ENCODE measurements at regions not wholly inside any gene's neighbourhood (a gene's known extent, or its start where the extent isn't known, plus 50 kb on each side); places are given as distances from the start of the nearest gene placed in this dataset.
"Not testable (repeated sequence)": the region's sequence is repeated elsewhere in the genome, so short reads cannot be mapped to it uniquely, and the experiment has no call there.

DNA sequence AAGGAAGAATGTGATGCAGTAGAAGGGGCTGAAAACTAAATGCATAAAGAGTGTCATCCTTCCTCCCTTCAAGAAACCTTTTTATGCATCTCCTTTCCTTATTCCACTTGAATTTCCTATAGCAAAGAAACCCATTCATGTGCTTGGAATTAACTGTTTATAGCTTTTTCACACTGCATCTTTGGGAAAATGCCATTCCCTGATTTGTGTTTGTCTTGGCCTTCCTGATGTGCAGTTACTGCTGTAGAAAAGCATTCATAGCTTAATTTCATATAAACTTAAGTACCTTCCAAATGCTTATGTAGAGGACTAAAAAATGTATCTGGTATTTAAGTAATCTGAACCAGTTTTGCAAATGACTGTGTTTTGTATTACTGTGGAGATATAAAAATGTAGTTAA, 61.8 kb downstream of the SDR9C7 start:
- intact Hi-C loops (cut with DNase I): no loop called here
- H3K9me3 ChIP-seq (ENCODE audit: control insufficient read depth, low read length): peaks cover 2% of the 10 kb centered on the region
- ATAC-seq (ENCODE audit: low FRiP score) (no peak), DNase-seq (no peak)
- no peaks in the 10 kb centered on the region for H3K4me1 ChIP-seq (ENCODE audit: control insufficient read depth in 1 of 2, insufficient read depth in 2 of 2, low read length in 2 of 2)
- no peak overlapping the region for H3K4me3 ChIP-seq (ENCODE audit: low read length in 2 of 2)
- no peaks in the 10 kb centered on the region for H3K36me3 ChIP-seq (ENCODE audit: control insufficient read depth in 1 of 2, insufficient read depth in 2 of 2, low read length in 1 of 2)
- H3K27me3 ChIP-seq (ENCODE audit: control insufficient read depth in 1 of 2, insufficient read depth in 2 of 2, low read length in 1 of 2): peaks cover 0 to 2% of the 10 kb centered on the region in 2 donors
- H3K27ac ChIP-seq (ENCODE audit: low read depth in 1 of 2, low read length in 2 of 2): no peak overlapping the region

DNA sequence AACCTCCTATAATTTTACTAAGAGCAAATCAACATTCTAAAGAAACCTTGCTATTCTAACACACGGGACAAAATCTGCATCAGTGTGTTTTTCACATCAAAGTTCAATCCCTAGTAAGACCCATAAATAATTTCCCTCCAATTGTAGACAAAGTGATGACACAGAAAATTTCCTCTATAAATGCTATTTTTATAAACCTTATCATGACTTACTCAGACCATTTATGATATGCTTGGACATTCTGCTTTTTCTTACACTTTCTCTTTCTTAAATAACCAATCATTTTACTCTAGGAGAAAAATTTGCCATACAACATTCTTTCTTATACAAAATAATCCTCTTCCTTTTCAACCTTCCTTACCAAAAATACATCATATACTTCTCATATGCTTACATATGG, 67.0 kb downstream of the SDR9C7 start:
- H3K9me3 ChIP-seq (ENCODE audit: control insufficient read depth, low read length): peaks cover 11% of the 10 kb centered on the region
- WGBS, 2 donors: 8 to 17% methylated on average over 1 of the region's 1 CpG
- no peaks in the 10 kb centered on the region for H3K4me1 ChIP-seq (ENCODE audit: control insufficient read depth in 1 of 2, insufficient read depth in 2 of 2, low read length in 2 of 2)
- DNase-seq (no peak), ATAC-seq (ENCODE audit: low FRiP score) (no peak)
- no peaks in the 10 kb centered on the region for H3K36me3 ChIP-seq (ENCODE audit: control insufficient read depth in 1 of 2, insufficient read depth in 2 of 2, low read length in 1 of 2)
- intact Hi-C loops (cut with DNase I): no loop called here
- H3K4me3 ChIP-seq (ENCODE audit: low read length in 2 of 2): no peak overlapping the region
- no peaks in the 10 kb centered on the region for H3K27me3 ChIP-seq (ENCODE audit: control insufficient read depth in 1 of 2, insufficient read depth in 2 of 2, low read length in 1 of 2)
- no peak overlapping the region for H3K27ac ChIP-seq (ENCODE audit: low read depth in 1 of 2, low read length in 2 of 2)

DNA sequence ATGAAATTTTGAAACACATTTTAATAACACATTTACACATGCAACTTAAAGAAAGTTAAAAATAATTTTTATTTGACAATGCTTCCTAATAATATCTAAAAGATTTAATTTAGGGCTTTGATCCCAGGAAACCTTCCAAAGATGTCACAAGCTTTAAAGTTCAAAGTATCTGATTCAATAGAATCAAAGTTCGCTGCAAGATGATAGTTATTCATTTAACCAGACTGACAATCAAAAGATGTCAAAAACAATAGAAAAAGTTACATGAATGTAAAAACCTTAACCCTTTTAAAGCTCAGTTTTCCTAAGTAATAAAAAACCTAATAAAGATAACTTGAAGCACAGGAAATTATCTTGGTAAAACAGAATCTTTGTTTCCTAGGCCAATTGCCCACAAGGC, 67.7 kb downstream of the SDR9C7 start:
- Histone ChIP-seq H3K27ac (ENCODE audit: low read depth in 1 of 2, low read length in 2 of 2) (no peak overlapping the region), H3K4me3 (ENCODE audit: low read length in 2 of 2) (no peak overlapping the region), H3K9me3 (ENCODE audit: control insufficient read depth, low read length) (peaks cover 15% of the 10 kb centered on the region), H3K36me3 (ENCODE audit: control insufficient read depth in 1 of 2, insufficient read depth in 2 of 2, low read length in 1 of 2) (no peaks in the 10 kb centered on the region), H3K27me3 (ENCODE audit: control insufficient read depth in 1 of 2, insufficient read depth in 2 of 2, low read length in 1 of 2) (no peaks in the 10 kb centered on the region), H3K4me1 (ENCODE audit: control insufficient read depth in 1 of 2, insufficient read depth in 2 of 2, low read length in 2 of 2) (no peaks in the 10 kb centered on the region)
- no peak for ATAC-seq (ENCODE audit: low FRiP score)
- intact Hi-C loops (cut with DNase I): no loop called here
- 81 to 84% methylated on average over 1 of the region's 1 CpG for WGBS, 2 donors
- DNase-seq: no peak

DNA sequence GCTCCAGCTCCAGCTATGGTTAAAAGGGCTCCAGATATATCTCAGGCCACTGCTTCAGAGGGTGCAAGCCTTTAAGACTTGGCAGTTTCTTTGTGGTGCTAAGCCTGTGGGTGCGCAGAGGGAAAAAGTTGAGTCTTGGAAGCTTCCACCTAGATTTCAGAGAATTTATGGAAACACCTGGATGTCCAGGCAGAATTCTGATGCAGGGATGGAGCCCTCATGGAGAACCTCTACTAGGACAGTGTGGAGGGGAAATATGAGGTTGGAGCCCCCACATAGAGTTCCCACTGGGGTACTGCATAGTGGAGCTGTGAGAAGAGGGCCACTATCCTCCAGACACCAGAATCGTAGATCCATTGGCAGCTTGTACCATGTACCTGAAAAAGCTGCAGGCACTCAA, 69.9 kb downstream of the SDR9C7 start:
- H3K36me3 ChIP-seq (ENCODE audit: control insufficient read depth in 1 of 2, insufficient read depth in 2 of 2, low read length in 1 of 2): no peaks in the 10 kb centered on the region
- DNase-seq (no peak), ATAC-seq (ENCODE audit: low FRiP score) (no peak)
- H3K27me3 ChIP-seq (ENCODE audit: control insufficient read depth in 1 of 2, insufficient read depth in 2 of 2, low read length in 1 of 2): no peaks in the 10 kb centered on the region
- H3K9me3 ChIP-seq (ENCODE audit: control insufficient read depth, low read length): peaks cover 15% of the 10 kb centered on the region
- no peak overlapping the region for H3K27ac ChIP-seq (ENCODE audit: low read depth in 1 of 2, low read length in 2 of 2)
- no peak overlapping the region for H3K4me3 ChIP-seq (ENCODE audit: low read length in 2 of 2)
- intact Hi-C loops (cut with DNase I): no loop called here
- no peaks in the 10 kb centered on the region for H3K4me1 ChIP-seq (ENCODE audit: control insufficient read depth in 1 of 2, insufficient read depth in 2 of 2, low read length in 2 of 2)
- WGBS, 2 donors: 84 to 92% methylated on average over 2 of the region's 2 CpGs

DNA sequence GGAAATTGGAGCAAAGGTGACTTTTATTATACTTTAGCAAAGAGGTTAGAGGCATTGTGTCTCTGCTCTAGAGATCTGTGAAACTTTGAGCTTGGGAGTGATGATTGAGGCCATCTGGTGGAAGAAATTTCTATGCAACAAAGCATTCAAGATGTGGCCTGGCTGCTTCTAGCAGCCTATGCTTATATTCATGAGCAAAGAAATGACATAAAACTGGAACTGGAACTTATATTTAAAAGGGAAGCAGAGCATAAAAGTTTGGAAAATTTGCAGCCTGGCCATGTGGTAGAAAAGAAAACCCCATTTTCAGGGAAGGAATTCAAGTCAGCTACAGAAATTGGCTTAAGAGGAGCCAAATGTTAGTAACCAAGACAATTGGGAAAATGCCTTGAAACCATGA, 70.4 kb downstream of the SDR9C7 start:
- H3K27ac ChIP-seq (ENCODE audit: low read depth in 1 of 2, low read length in 2 of 2): no peak overlapping the region
- DNase-seq (no peak), ATAC-seq (ENCODE audit: low FRiP score) (no peak)
- no peaks in the 10 kb centered on the region for H3K27me3 ChIP-seq (ENCODE audit: control insufficient read depth in 1 of 2, insufficient read depth in 2 of 2, low read length in 1 of 2)
- H3K4me1 ChIP-seq (ENCODE audit: control insufficient read depth in 1 of 2, insufficient read depth in 2 of 2, low read length in 2 of 2): no peaks in the 10 kb centered on the region
- intact Hi-C loops (cut with DNase I): no loop called here
- H3K9me3 ChIP-seq (ENCODE audit: control insufficient read depth, low read length): peaks cover 15% of the 10 kb centered on the region
- H3K4me3 ChIP-seq (ENCODE audit: low read length in 2 of 2): no peak overlapping the region
- no peaks in the 10 kb centered on the region for H3K36me3 ChIP-seq (ENCODE audit: control insufficient read depth in 1 of 2, insufficient read depth in 2 of 2, low read length in 1 of 2)

DNA sequence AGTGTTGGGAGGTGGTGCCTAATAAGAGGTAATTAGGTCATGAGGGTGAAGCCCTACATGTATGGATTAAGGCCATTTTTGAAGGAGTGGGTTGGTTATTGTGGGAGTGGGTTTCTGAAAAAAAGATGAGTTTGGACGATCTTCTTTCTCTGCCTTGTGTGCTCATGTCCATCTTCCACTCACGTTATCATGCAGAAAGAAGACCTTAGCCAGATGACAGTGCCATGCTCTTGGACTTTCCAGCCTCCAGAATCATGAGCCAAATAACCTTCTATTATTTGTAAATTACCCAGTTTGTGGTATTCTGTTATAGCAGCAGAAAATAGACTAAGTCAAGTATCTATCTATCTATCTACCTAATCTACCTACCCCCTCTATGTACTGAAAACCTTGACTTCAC, 71.9 kb downstream of the SDR9C7 start:
- Histone ChIP-seq H3K36me3 (ENCODE audit: control insufficient read depth in 1 of 2, insufficient read depth in 2 of 2, low read length in 1 of 2) (no peaks in the 10 kb centered on the region), H3K27ac (ENCODE audit: low read depth in 1 of 2, low read length in 2 of 2) (no peak overlapping the region), H3K4me3 (ENCODE audit: low read length in 2 of 2) (no peak overlapping the region), H3K9me3 (ENCODE audit: control insufficient read depth, low read length) (peaks cover 15% of the 10 kb centered on the region), H3K27me3 (ENCODE audit: control insufficient read depth in 1 of 2, insufficient read depth in 2 of 2, low read length in 1 of 2) (no peaks in the 10 kb centered on the region), H3K4me1 (ENCODE audit: control insufficient read depth in 1 of 2, insufficient read depth in 2 of 2, low read length in 2 of 2) (no peaks in the 10 kb centered on the region)
- WGBS, 2 donors: 72 to 80% methylated on average over 2 of the region's 2 CpGs
- ATAC-seq (ENCODE audit: low FRiP score): no peak
- DNase-seq: no peak
- intact Hi-C loops (cut with DNase I): no loop called here

DNA sequence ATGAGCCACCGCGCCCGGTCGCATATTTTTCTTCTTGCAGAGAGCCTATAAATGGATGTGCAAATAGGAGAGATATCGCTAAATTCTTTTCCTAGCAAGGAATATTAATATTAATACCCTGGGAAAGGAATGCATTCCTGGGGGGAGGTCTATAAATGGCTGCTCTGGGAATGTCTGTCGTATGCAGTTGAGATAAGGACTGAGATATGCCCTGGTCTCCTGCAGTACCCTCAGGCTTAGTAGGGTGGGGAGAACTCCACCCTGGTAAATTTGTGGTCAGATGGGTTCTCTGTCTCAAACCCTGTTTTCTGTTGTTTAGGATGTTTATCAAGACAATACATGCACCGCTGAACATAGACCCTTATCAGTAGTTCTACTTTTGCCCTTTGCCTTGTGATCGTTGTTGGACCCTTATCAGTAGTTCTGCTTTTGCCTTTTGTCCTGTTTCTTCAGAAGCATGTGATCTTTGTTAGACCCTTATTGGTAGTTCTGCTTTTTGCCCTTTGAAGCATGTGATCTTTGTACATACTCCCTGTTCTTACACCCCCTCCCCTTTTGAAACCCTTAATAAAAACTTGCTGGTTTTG, 80.7 kb downstream of the SDR9C7 start:
- H3K9me3 ChIP-seq (ENCODE audit: control insufficient read depth, low read length); H3K27me3 ChIP-seq (ENCODE audit: control insufficient read depth in 1 of 2, insufficient read depth in 2 of 2, low read length in 1 of 2); H3K36me3 ChIP-seq (ENCODE audit: control insufficient read depth in 1 of 2, insufficient read depth in 2 of 2, low read length in 1 of 2); H3K4me3 ChIP-seq (ENCODE audit: low read length in 2 of 2); ATAC-seq (ENCODE audit: low FRiP score); intact Hi-C loops (cut with DNase I); DNase-seq; H3K27ac ChIP-seq (ENCODE audit: low read depth in 1 of 2, low read length in 2 of 2); H3K4me1 ChIP-seq (ENCODE audit: control insufficient read depth in 1 of 2, insufficient read depth in 2 of 2, low read length in 2 of 2): not testable (repeated sequence)
- WGBS, 2 donors: 48 to 53% methylated on average over 8 of the region's 8 CpGs

DNA sequence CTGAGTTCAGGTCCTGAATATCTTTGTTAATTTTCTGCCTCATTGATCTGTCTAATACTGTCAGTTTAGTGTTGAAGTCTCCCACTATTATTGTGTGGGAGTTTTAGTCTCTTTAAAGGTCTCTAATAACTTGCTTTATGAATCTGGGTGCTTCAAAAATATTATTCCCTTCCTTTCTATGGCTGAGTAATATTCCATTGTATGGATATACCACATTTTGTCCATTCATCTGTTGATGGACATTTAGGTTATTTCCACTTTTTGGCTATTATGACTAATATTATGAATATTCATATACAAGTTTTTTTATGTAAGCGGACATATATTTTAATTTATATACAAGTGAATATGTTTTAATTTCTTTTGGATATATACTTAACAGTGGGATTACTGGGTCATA, 82.7 kb downstream of the SDR9C7 start:
- no peak for ATAC-seq (ENCODE audit: low FRiP score)
- Histone ChIP-seq H3K9me3 (ENCODE audit: control insufficient read depth, low read length) (peaks cover 3% of the 10 kb centered on the region), H3K27me3 (ENCODE audit: control insufficient read depth in 1 of 2, insufficient read depth in 2 of 2, low read length in 1 of 2) (no peaks in the 10 kb centered on the region), H3K27ac (ENCODE audit: low read depth in 1 of 2, low read length in 2 of 2) (no peak overlapping the region), H3K36me3 (ENCODE audit: control insufficient read depth in 1 of 2, insufficient read depth in 2 of 2, low read length in 1 of 2) (no peaks in the 10 kb centered on the region), H3K4me3 (ENCODE audit: low read length in 2 of 2) (no peak overlapping the region), H3K4me1 (ENCODE audit: control insufficient read depth in 1 of 2, insufficient read depth in 2 of 2, low read length in 2 of 2) (peaks cover 0 to 2% of the 10 kb centered on the region in 2 donors)
- WGBS, 2 donors: 98 to 100% methylated on average over 1 of the region's 1 CpG
- intact Hi-C loops (cut with DNase I): no loop called here
- no peak for DNase-seq

DNA sequence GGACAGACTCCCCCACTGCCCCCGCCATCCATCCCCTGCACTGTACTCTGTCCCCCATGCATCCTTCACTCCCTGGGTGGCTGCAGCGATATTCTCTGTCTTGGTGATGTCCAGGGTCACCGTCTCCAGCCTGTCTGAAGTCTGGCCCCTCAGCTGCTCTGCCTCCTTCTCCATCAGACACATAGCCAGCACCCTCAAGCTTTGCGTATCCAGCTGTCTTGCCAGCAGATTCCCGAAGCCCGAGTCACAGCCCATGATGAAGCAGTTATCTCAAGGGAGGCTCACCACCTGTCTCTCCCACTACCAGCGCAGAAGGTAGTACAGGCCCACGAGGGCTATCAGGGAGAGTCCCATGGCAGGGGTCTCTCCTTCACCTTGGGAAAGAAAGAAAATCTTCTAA, 77.8 kb downstream of the HSD17B6 start:
- Histone ChIP-seq H3K4me1 (ENCODE audit: control insufficient read depth in 1 of 2, insufficient read depth in 2 of 2, low read length in 2 of 2) (no peaks in the 10 kb centered on the region), H3K27ac (ENCODE audit: low read depth in 1 of 2, low read length in 2 of 2) (no peak overlapping the region), H3K27me3 (ENCODE audit: control insufficient read depth in 1 of 2, insufficient read depth in 2 of 2, low read length in 1 of 2) (no peaks in the 10 kb centered on the region), H3K9me3 (ENCODE audit: control insufficient read depth, low read length) (no peaks in the 10 kb centered on the region), H3K36me3 (ENCODE audit: control insufficient read depth in 1 of 2, insufficient read depth in 2 of 2, low read length in 1 of 2) (no peaks in the 10 kb centered on the region), H3K4me3 (ENCODE audit: low read length in 2 of 2) (no peak overlapping the region)
- no peak for ATAC-seq (ENCODE audit: low FRiP score)
- WGBS, 2 donors: 80 to 81% methylated on average over 8 of the region's 8 CpGs
- DNase-seq: no peak
- intact Hi-C loops (cut with DNase I): no loop called here
